GM19397 (cell line): ENCODE measurements at regions not wholly inside any gene's neighbourhood (a gene's known extent, or its start where the extent isn't known, plus 50 kb on each side); places are given as distances from the start of the nearest gene placed in this dataset.

Experiments used
- ATAC-seq: cut with Tn5 transposase; IDR thresholded peaks from one replicate; pipeline ENCODE4 v1.9.1; 2021; ENCODE audit warnings: mild to moderate bottlenecking, moderate library complexity; ENCODE audit not compliant: unreplicated experiment

DNA sequence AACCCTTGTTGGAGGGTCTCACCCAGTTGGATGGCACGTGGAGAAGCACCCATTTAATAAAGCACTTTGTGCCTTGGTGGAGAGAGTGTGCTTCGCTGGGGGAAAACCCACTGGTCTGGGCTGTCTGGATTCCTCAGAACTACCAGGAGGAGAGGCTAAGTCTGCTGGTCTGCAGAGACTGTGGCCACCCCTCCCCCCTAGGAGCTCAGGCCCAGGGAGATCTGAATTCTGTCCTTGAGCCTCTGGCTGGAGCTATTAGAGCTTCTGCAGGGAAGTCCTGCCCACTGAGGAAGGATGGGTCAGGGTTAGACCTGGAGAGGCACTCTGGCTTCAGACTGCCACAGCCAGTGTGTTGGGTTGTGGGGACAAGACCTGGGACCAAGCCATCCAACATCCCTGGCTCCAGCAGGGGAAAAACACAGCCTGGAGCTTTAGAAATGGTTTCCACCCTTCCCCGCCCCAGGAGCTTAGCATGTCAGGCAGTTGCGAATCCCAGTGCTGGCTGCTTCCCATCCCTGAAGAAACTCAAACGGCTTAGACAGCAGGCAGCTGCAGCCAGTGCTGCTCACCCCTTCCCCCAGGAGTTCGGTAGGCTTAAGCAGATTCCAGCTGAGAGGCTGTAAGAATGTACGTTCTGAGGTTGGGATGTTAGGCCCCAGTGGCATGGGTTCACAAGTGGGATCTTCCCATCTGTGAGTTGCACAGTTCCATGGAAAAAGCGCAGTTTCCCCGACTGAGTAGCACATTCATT, 288.3 kb downstream of the TGFB2 start:
- ATAC-seq = no peak

DNA sequence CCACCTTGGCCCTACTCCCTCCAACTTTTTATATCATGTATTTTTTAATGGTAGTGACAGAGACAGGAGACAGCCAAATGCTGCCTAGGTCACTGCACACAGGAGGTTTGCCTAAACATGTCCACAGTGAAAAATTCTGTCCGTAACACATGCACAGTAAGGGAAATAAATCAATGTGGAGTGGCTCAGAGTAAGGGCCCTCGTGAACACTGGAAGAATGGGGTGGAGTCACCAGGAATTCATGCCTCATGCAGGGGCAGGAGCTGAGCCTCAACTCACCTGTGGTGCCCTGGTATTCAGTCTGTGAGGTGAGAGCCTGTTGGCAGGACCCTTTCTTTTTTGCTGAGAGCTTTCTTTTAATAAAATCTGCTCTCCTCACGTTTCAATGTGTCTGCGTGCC, 289.1 kb downstream of the TGFB2 start:
- ATAC-seq = no peak

DNA sequence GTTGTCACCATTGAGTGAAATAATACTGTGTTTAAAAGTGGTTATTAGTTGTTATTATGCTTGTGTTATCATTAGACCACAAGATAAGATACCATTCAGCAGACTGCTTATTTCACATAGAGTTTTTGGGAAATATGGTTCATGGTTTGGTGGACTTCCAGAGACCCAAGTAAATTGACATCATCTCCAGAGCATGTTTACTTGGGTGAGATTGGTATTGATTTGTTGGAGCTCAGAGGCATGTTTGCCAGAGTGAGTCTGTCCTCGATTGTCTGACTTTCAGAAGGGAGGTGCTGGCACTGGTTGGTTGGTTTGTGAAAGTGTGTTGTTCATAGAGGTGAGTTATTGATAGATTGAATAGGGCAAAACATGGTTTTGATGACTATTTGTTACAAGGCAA, 291.4 kb downstream of the TGFB2 start:
- ATAC-seq = no peak

DNA sequence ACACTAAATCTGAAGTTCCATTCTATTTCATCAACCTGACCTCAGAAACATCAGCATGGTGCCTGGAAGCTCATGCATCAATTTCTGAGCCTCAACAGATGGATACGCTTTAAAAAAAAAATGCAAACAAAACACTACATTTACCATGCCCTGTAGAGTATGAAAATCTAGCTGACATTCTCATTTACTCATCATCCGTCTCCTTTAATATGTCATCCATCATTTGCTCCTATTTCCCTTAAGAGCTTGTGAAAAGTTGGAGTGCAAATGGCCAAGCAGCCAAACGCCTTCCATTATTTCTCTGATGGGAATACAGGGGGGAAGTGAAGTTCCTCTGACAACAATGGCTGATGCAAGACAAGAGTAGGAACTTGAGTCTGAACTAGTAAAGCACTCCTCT, 295.0 kb downstream of the TGFB2 start:
- ATAC-seq = no peak

DNA sequence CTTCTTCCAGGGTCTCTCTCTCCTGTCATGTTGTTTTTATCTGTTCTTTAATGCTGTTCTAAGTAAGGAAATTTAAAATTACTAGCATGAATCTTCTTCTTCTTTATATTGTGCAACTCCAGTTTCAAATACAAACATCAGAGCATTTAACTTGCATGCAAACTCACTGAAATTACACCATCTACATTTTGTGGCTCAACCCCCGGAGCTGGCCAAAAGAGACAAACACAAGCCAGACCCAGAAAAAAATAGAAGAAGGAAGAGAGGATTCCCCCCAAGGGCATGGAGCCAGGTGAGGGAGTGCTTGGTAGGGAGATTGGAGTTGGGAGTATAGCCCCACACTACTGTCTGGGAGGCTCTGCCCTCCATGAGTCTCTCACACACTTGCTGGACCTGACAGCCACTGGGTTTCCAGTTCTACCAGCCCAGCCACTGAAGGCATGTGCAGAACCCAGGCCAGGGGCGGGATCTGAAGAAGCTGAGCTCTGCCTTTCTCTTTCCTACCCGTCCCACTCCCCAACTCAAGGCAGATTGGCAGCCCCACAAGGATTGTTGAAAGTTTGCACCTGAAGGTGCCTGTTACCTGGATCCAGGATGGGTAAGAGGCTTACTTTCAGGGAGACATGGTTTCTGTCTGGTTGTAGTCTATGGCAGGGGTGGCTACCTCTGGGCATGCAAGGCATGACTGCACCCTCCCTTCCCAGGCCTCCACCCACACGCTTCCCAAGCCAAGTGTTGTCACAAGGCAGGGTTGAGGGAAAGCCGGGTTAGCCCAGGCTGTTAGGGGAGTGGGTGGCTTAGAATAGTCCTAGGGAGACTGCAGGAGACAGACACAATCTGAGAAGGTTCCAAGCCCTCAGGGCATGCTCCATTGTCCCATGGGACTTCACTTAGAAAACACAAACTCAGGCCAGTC, 297.2 kb downstream of the TGFB2 start:
- ATAC-seq = no peak

DNA sequence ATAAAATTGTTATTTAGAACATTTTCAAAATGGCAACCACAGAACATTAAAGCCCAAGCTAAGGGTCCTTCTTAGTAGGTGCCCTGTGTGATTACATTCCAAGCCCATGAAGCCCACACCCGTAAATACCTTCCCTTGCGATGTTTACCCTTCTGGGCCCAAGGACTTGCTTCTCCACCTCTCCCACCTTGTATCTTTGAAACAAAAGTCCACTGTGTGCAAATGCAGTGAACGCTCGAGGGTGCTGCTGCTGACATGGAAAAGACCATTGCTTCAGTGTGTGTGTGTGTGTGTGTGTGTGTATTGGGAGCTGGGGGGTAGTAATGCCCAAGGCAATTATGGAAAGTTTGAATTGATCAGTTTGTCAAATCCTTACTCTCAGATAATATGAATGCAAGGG, 298.1 kb downstream of the TGFB2 start:
- no peak for ATAC-seq

DNA sequence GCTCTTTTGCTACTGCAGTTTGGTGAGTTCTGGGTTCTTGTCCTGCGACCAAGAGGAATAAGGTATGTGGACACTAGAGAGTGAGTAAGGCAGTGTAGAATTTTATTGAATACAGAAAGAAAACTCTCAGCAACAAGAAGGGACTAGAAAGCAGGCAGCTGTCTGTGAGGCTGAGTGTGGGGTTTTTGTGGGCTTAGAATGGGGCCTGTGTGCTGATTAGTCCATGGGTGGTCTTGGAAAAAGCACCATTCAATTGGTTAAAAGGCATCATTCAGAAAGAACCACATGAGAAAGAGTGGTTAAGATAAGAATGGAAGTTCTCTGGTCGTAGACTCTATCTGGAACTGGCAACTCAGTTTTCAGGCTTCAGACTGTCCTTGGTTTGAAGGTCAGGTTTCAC, 298.8 kb downstream of the TGFB2 start:
- no peak for ATAC-seq

DNA sequence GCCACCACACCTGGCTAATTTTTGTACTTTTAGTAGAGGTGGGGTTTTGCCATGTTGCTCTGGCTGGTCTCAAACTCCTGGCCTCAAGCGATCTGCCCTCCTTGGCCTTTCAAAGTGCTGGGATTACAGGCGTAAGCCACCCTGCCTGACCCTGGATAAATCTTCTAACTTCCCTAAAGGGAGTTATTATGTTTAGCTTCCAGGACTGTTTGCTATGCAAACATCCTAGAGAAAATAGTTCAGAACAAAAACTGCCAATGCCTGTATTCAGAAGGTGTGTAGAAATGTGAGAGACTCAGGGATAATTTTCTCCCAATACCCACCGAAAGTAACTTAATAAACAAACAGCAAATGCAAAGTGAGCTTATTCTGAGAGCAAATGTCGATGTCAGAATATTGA, 301.2 kb downstream of the TGFB2 start:
- no peak for ATAC-seq

DNA sequence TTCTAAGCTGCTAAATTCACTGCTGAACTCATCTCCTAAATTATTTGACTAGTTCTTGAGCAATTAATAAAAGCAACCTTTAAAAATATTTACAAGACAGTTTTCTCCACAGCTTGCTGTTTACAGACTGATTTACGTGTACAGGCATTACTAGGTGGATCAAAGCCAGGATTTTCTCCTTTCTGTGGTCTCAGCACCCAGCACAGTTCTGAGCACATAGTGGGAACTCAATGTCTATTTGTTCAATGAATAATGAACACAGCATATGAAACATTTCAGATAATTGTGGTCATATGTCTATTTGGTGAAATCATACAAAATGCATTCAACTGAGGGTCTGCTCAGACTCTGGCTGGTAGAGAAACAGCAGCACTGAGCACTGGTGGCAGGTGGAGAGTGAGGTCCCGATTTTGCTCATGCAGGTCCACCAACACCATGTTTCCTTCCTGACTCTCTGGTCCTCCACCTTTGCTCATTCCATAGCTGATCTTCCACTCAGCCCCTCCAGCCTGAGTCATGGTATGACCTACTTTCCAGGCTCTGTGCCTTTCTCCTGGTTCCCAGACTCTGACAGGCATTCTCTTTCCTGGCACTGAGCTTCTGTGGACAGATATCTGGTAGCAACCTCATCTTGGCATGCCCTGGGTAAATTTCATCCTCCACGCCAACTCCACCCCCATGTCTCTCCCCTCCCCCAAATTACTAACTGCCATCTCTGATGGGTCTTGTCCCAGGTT, 311.3 kb downstream of the TGFB2 start:
- ATAC-seq = no peak

DNA sequence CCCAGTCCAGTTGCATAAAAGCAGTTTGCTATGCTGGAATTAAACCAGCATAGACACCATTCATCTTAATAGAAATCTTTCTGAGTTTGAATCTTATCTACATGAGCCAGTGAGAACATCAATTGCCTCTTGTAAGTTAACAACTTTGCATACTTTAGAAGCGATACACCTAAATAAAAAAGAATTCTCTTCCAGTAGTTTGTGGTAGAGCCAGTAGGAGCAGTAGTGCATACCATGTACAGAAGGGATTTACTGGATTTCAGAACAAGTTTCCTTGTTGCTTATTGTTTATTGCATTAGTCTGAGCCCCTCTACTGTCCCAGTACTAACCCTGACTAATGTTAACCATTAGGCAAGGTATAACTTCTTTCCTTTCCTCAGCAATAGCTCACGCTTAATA, 313.1 kb downstream of the TGFB2 start:
- ATAC-seq = no peak

DNA sequence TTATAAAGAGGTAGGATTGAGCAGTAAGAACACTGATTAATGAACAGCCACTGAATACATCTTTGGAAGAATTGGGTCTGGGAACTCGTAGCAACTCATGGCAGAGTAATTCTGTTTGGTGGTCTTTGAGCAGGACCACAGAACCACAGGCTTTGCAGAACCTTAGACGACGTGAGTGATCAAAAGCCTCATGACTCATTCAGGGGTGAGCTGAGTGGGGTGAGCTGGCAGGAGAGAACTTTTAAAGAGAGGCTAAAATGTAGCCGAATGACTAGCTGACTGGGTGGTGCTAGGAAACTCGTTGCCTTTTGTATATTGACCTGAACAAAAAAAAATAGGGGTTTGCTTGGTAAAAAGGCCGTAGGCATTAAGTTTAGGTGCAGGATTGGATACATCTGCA, 313.8 kb downstream of the TGFB2 start:
- ATAC-seq = no peak

DNA sequence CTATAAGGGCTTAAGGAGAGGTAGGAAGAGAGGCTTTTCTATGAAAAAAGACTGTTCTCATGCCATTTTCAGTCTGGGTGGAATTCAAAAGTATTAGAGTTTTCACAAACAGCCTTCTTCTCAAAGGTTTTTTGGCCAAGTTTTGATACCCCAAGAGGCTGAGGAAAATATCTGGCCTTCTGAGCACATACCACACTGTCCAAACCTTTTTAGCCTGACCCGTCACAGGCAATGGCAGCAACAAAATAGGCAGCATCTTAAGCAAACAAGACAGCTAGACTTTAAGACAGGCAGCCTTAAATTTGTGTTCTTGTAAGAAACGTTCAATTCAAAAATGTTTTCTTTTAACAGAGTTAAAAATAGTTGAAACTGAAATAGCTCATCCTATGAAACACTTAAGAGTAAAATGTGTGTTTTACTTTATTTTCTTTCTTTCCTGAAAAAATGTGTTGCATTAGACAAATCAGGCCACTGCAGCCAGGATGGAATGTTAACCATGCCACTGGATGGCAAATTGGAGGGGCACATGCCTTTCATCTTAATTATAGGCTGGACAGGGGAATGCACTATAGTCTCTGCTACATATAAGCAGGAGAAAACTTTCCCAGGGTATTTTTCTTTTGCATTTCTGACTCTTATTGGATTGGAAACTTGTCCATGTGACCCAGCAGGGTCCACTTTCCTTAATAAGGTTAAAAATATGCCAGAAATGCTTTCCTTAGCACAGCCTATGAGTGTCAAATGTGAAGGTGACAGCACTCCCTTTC, 315.0 kb downstream of the TGFB2 start:
- ATAC-seq = no peak

DNA sequence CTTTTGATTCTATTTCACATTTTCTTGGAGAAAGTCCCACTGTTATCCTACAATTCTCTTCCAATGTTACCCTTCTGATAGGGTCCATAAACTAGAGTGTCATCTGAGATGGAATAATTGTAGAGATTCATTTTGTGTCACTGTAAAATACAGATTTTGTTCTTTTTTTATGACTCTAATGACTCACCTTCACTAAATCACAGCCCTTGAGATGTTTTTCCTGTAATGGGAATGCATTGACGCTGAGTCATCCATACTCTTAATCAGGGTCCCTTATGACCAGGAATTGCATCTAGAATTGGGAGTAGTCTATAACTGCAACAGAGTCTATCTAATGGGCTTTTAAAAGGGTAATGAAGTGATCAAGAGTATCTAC, 315.5 kb downstream of the TGFB2 start:
- no peak for ATAC-seq

DNA sequence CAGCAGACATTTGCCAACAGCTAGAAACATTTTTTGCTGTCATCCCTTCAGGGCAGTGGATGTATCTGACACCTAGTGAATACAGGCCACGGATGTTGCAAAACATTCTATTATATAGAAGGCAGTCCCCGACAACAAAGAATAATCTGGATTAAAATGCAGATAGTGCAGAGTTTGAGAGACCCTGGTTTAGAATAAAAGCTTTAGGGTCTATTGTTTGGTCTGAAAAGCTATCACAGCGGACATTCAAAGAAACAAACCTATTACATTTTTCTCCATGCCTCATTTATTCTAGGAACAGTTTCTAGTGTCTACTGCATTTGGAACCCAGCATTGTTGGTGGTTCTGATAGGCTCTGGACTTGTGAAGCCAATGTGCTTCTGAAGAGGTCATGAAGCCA, 316.3 kb downstream of the TGFB2 start:
- no peak for ATAC-seq

DNA sequence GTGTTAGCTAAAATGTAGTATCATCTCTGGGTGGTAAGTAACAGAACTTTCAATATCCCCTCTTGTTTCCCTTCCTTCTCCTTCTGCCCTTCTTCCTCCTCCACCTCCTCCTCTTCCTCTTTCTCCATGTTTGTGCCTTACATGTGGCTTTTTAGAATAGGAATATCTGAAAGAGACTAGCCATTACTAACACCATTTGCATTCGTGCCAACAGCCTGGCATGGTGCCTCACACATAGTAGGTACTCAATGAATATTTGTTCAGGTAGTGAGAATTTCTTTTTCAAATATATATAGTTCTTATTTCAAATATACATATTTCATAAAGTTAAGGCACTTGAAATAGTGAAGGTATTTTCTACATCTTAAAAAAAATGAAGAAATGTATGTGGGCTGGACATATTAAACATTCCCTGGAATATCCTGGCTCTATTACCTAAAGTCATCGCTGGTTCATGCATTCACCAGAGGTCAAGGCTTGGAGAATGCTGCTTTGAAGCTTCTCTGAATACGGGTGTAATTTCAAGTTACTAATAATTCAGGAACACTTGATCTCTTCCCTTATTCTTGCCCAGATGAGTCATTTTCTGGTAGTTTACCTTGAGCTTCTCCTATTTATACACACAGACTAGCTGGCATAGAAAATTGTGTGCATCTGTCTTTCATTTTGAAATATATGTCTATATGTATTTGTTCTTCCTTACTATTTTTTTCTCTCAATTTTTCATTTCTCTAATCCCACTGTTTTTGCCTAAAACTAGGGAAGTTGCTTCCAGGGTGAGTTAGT, 319.4 kb downstream of the TGFB2 start:
- ATAC-seq = no peak

DNA sequence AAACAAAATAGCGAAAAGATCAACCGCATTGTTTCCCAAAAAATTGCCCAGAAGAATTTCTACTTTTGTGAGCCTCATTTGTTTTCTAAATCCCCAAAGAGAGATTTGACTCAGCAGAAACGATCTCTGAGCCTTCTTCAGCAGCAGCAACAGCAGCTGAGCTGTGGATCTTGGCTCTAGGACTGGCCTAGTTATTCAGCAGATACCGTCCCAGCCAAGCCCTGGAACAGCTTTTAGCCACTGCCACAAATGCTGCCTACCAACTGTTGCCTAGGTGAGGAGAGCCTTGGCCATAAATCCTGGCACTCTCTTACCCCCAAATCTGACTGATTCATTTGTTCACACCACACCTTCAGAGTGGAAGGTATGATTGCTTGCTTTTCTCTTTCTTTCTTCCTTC, 320.1 kb downstream of the TGFB2 start:
- no peak for ATAC-seq

DNA sequence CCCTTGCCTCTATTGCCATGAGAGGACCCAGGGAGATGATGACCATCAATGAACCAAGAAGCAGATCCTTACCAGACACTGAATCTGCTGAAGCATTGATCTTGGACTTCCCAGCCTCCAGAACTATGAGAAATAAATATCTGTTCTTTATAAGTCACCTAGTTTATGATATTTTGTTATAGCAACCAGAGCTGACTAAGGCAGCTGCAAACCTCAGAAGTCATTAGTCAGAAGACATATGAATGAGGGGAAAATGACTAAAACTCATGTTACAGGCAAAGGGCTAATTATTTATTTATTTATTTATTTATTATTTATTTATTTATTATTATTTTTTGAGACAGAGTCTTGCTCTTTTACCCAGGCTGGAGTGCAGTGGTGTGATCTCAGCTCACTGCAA, 321.1 kb downstream of the TGFB2 start:
- no peak for ATAC-seq

DNA sequence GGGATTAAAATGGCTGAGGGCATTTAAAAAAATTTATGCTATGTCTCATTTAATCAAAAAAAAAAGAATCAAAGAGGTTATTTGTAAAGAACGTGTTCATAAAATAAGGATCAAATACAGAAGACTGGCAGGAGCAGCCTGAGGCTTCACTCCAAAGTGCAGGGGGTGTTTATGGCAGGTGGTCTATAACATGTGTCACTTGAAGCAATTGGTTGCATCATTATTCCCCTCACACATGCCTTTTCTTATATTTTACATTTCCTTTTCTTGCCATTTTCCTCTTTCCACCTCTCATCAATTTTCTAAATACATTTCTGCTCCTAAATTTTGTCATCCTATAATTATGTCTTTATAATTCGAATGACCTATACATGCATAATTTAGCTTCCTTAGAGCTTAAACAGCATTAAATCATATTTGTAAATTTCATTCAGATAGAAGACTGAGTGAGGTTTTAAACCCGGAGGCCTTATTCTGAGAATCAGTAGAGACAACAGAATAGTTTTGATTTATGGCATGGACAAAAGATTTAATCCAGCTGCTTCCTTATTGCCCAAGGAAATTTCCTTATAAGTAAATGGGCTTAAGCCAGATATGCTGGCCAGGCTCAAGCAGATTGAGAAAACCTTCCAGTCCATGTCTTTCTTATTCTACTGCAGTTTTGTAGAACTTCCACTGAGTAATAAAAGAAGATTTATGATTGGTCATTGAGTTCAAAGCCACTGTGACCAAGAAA, 322.8 kb downstream of the TGFB2 start:
- ATAC-seq = no peak

DNA sequence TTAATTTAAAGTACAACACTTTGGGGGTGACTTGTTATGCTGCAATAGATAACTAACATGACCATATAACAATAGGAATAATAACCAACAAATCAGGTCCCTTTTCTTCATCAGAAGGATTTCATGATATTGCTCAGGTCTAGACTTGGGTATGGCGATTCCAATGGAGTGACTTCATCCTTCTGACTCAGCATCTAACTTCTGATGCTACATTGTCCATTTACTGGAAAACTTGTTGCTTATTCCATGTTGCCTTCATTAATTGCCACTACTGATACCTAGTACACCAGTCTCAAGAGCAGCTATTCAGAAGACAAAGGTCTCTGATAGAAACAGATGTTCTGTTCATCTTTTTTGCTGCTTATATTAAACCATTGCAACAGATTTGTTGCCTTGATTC, 324.3 kb downstream of the TGFB2 start:
- ATAC-seq = no peak
